Spinal cord (tissue), 9 donors: ENCODE measurements at regions not wholly inside any gene's neighbourhood (a gene's known extent, or its start where the extent isn't known, plus 50 kb on each side); places are given as distances from the start of the nearest gene placed in this dataset.
A peak's percentile ranks its signal among the peaks of the same experiment; 100 is the strongest.

Experiments
- DNase-seq, 6 donors: peaks; one replicate each; pipeline versions ENCODE4 v3.0.0 to v3.0.0-alpha.2; 2013 to 2015; ENCODE audit warnings: low spot score in 6 of 6, low read depth in 4 of 6
- H3K27ac ChIP-seq: one replicate; pipeline ENCODE4 v1.5.1; 2013; ENCODE audit warnings: low read depth, low read length, control low read depth
- H3K27me3 ChIP-seq: one replicate; pipeline ENCODE4 v1.6.1; 2013; ENCODE audit warnings: low read length; ENCODE audit not compliant: control insufficient read depth, insufficient read depth
- H3K36me3 ChIP-seq: one replicate; pipeline ENCODE4 v1.6.1; 2013; ENCODE audit warnings: low read length; ENCODE audit not compliant: control insufficient read depth, insufficient read depth
- H3K4me1 ChIP-seq: one replicate; pipeline ENCODE4 v1.6.1; 2013; ENCODE audit warnings: low read length; ENCODE audit not compliant: control insufficient read depth, insufficient read depth
- H3K4me3 ChIP-seq: one replicate; pipeline ENCODE4 v1.5.1; 2013; ENCODE audit warnings: low read depth, low read length, control low read depth
- H3K9me3 ChIP-seq: one replicate; pipeline ENCODE4 v1.6.1; 2013; ENCODE audit warnings: low read length; ENCODE audit not compliant: control insufficient read depth, insufficient read depth
- WGBS: methylation state at CpG from one replicate; pipeline ENCODE4 v1.1.5; 2013; ENCODE audit warnings: missing lambda C conversion rate; ENCODE audit not compliant: insufficient coverage; 5-methylcytosine and 5-hydroxymethylcytosine counted together
- donor health status: healthy.

GRCh38 chr13:111844222-111844671 is 222.7 kb upstream of the SOX1 start:
- DNase-seq: no peak
- Histone ChIP-seq H3K27me3 (peaks cover 2% of the 10 kb centered on the region), H3K4me1 (peaks cover 11% of the 10 kb centered on the region), H3K27ac (no peak overlapping the region), H3K4me3 (no peak overlapping the region), H3K36me3 (no peaks in the 10 kb centered on the region), H3K9me3 (no peaks in the 10 kb centered on the region)
- 98% methylated on average over 28 of the region's 28 CpGs for WGBS

- Histone ChIP-seq H3K27ac (no peak overlapping the region), H3K9me3 (no peaks in the 10 kb centered on the region), H3K4me1 (peaks cover 11% of the 10 kb centered on the region), H3K4me3 (no peak overlapping the region), H3K27me3 (peaks cover 2% of the 10 kb centered on the region), H3K36me3 (no peaks in the 10 kb centered on the region)
- no peak for DNase-seq
- 98% methylated on average over 20 of the region's 20 CpGs for WGBS
Observed at GRCh38 chr13:111844682-111845081, 222.3 kb upstream of the SOX1 start.

- Histone ChIP-seq H3K9me3 (no peaks in the 10 kb centered on the region), H3K4me3 (no peak overlapping the region), H3K36me3 (no peaks in the 10 kb centered on the region), H3K27ac (no peak overlapping the region), H3K27me3 (peaks cover 2% of the 10 kb centered on the region), H3K4me1 (peaks cover 15% of the 10 kb centered on the region)
- DNase-seq: peak in 2 of 6 donors; percentile 37 to 44
- WGBS: 42% methylated on average over 23 of the region's 29 CpGs
Observed at GRCh38 chr13:111845621-111846351, 221.2 kb upstream of the SOX1 start.

GRCh38 chr13:111846391-111847159 is 220.4 kb upstream of the SOX1 start:
- Histone ChIP-seq H3K9me3 (no peaks in the 10 kb centered on the region), H3K36me3 (no peaks in the 10 kb centered on the region), H3K27ac (no peak overlapping the region), H3K27me3 (peaks cover 2% of the 10 kb centered on the region), H3K4me1 (peaks cover 15% of the 10 kb centered on the region), H3K4me3 (no peak overlapping the region)
- 52% methylated on average over 9 of the region's 14 CpGs for WGBS
- DNase-seq: peak in 1 of 6 donors; percentile 45

GRCh38 chr13:111847964-111848363 is 219.0 kb upstream of the SOX1 start:
- peaks cover 15% of the 10 kb centered on the region for H3K4me1 ChIP-seq
- WGBS: 100% methylated on average over 1 of the region's 3 CpGs
- H3K27ac ChIP-seq: no peak overlapping the region
- H3K4me3 ChIP-seq: no peak overlapping the region
- H3K9me3 ChIP-seq: no peaks in the 10 kb centered on the region
- H3K36me3 ChIP-seq: no peaks in the 10 kb centered on the region
- no peak for DNase-seq
- peaks cover 4% of the 10 kb centered on the region for H3K27me3 ChIP-seq

GRCh38 chr13:111850458-111850857 is 216.5 kb upstream of the SOX1 start:
- no peak for DNase-seq
- H3K9me3 ChIP-seq: no peaks in the 10 kb centered on the region
- 60% methylated on average over 2 of the region's 7 CpGs for WGBS
- H3K27ac ChIP-seq: no peak overlapping the region
- no peaks in the 10 kb centered on the region for H3K36me3 ChIP-seq
- peaks cover 27% of the 10 kb centered on the region for H3K4me1 ChIP-seq
- no peak overlapping the region for H3K4me3 ChIP-seq
- peaks cover 4% of the 10 kb centered on the region for H3K27me3 ChIP-seq

- peaks cover 3% of the 10 kb centered on the region for H3K27me3 ChIP-seq
- no peaks in the 10 kb centered on the region for H3K36me3 ChIP-seq
- H3K9me3 ChIP-seq: no peaks in the 10 kb centered on the region
- peaks cover 22% of the 10 kb centered on the region for H3K4me1 ChIP-seq
- DNase-seq: no peak
- no peak overlapping the region for H3K4me3 ChIP-seq
- WGBS: no CpG with 5 or more reads among the region's 5 CpGs
- no peak overlapping the region for H3K27ac ChIP-seq
Observed at GRCh38 chr13:111850976-111851375, 216.0 kb upstream of the SOX1 start.

GRCh38 chr13:111852725-111853518 is 214.0 kb upstream of the SOX1 start:
- no peak overlapping the region for H3K4me3 ChIP-seq
- 95% methylated on average over 9 of the region's 23 CpGs for WGBS
- no peaks in the 10 kb centered on the region for H3K36me3 ChIP-seq
- H3K4me1 ChIP-seq: peaks cover 17% of the 10 kb centered on the region
- peaks cover 2% of the 10 kb centered on the region for H3K27me3 ChIP-seq
- DNase-seq: peak in 2 of 6 donors; percentile 20 to 56
- H3K9me3 ChIP-seq: no peaks in the 10 kb centered on the region
- H3K27ac ChIP-seq: no peak overlapping the region

- 34% methylated on average over 9 of the region's 12 CpGs for WGBS
- H3K27me3 ChIP-seq: peaks cover 2% of the 10 kb centered on the region
- peaks cover 17% of the 10 kb centered on the region for H3K4me1 ChIP-seq
- H3K4me3 ChIP-seq: no peak overlapping the region
- H3K27ac ChIP-seq: no peak overlapping the region
- peak in 1 of 6 donors; percentile 61 for DNase-seq
- H3K9me3 ChIP-seq: no peaks in the 10 kb centered on the region
- no peaks in the 10 kb centered on the region for H3K36me3 ChIP-seq
Observed at GRCh38 chr13:111853721-111854120, 213.2 kb upstream of the SOX1 start.
